ENCODE measurements at regions not wholly inside any gene's neighbourhood (a gene's known extent, or its start where the extent isn't known, plus 50 kb on each side); places are given as distances from the start of the nearest gene placed in this dataset.

GRCh38 chr2:129752176-129752575 lies 227.3 kb upstream of the RAB6C start:
- H3K36me3 ChIP-seq (ENCODE audit: control insufficient read depth in 2 of 2, insufficient read depth in 2 of 2, low read length in 1 of 2), result no peaks in the 10 kb centered on the region
- H3K27ac ChIP-seq (ENCODE audit: low read depth in 2 of 2, low read length in 1 of 2), result no peak overlapping the region
- H3K4me1 ChIP-seq (ENCODE audit: control insufficient read depth in 2 of 2, insufficient read depth in 2 of 2, low read length in 1 of 2), result peaks cover 0 to 11% of the 10 kb centered on the region in 2 donors
- H3K4me3 ChIP-seq (ENCODE audit: low read depth in 1 of 2, low read length in 2 of 2), result no peak overlapping the region
- 55 to 71% methylated on average over 3 of the region's 3 CpGs for WGBS, 2 donors
- H3K27me3 ChIP-seq (ENCODE audit: control insufficient read depth in 1 of 2, insufficient read depth in 2 of 2, low read length in 2 of 2), result no peaks in the 10 kb centered on the region
- H3K9me3 ChIP-seq (ENCODE audit: control insufficient read depth in 2 of 2, insufficient read depth in 1 of 2, low read depth in 1 of 2, low read length in 1 of 2), result no peaks in the 10 kb centered on the region

GRCh38 chr2:129752686-129753085 lies 226.8 kb upstream of the RAB6C start:
- H3K27me3 ChIP-seq (ENCODE audit: control insufficient read depth in 1 of 2, insufficient read depth in 2 of 2, low read length in 2 of 2), result no peaks in the 10 kb centered on the region
- peaks cover 0 to 11% of the 10 kb centered on the region in 2 donors for H3K4me1 ChIP-seq (ENCODE audit: control insufficient read depth in 2 of 2, insufficient read depth in 2 of 2, low read length in 1 of 2)
- H3K27ac ChIP-seq (ENCODE audit: low read depth in 2 of 2, low read length in 1 of 2), result no peak overlapping the region
- no peak overlapping the region for H3K4me3 ChIP-seq (ENCODE audit: low read depth in 1 of 2, low read length in 2 of 2)
- H3K36me3 ChIP-seq (ENCODE audit: control insufficient read depth in 2 of 2, insufficient read depth in 2 of 2, low read length in 1 of 2), result no peaks in the 10 kb centered on the region
- no peaks in the 10 kb centered on the region for H3K9me3 ChIP-seq (ENCODE audit: control insufficient read depth in 2 of 2, insufficient read depth in 1 of 2, low read depth in 1 of 2, low read length in 1 of 2)
- WGBS, 2 donors, result 92% methylated on average over 10 of the region's 10 CpGs

GRCh38 chr2:129753261-129753660 lies 226.2 kb upstream of the RAB6C start:
- Histone ChIP-seq H3K27me3 (ENCODE audit: control insufficient read depth in 1 of 2, insufficient read depth in 2 of 2, low read length in 2 of 2) (no peaks in the 10 kb centered on the region), H3K4me1 (ENCODE audit: control insufficient read depth in 2 of 2, insufficient read depth in 2 of 2, low read length in 1 of 2) (peaks cover 0 to 8% of the 10 kb centered on the region in 2 donors), H3K36me3 (ENCODE audit: control insufficient read depth in 2 of 2, insufficient read depth in 2 of 2, low read length in 1 of 2) (no peaks in the 10 kb centered on the region), H3K9me3 (ENCODE audit: control insufficient read depth in 2 of 2, insufficient read depth in 1 of 2, low read depth in 1 of 2, low read length in 1 of 2) (no peaks in the 10 kb centered on the region), H3K27ac (ENCODE audit: low read depth in 2 of 2, low read length in 1 of 2) (no peak overlapping the region), H3K4me3 (ENCODE audit: low read depth in 1 of 2, low read length in 2 of 2) (no peak overlapping the region)
- 83 to 86% methylated on average over 8 of the region's 8 CpGs for WGBS, 2 donors

GRCh38 chr2:129754421-129754820 lies 225.0 kb upstream of the RAB6C start:
- Histone ChIP-seq H3K9me3 (ENCODE audit: control insufficient read depth in 2 of 2, insufficient read depth in 1 of 2, low read depth in 1 of 2, low read length in 1 of 2) (no peaks in the 10 kb centered on the region), H3K27me3 (ENCODE audit: control insufficient read depth in 1 of 2, insufficient read depth in 2 of 2, low read length in 2 of 2) (no peaks in the 10 kb centered on the region), H3K27ac (ENCODE audit: low read depth in 2 of 2, low read length in 1 of 2) (no peak overlapping the region), H3K36me3 (ENCODE audit: control insufficient read depth in 2 of 2, insufficient read depth in 2 of 2, low read length in 1 of 2) (no peaks in the 10 kb centered on the region), H3K4me1 (ENCODE audit: control insufficient read depth in 2 of 2, insufficient read depth in 2 of 2, low read length in 1 of 2) (peaks cover 0 to 12% of the 10 kb centered on the region in 2 donors), H3K4me3 (ENCODE audit: low read depth in 1 of 2, low read length in 2 of 2) (no peak overlapping the region)
- WGBS, 2 donors, result 90 to 92% methylated on average over 14 of the region's 14 CpGs

GRCh38 chr2:129754831-129755230 lies 224.6 kb upstream of the RAB6C start:
- Histone ChIP-seq H3K27me3 (ENCODE audit: control insufficient read depth in 1 of 2, insufficient read depth in 2 of 2, low read length in 2 of 2) (no peaks in the 10 kb centered on the region), H3K4me3 (ENCODE audit: low read depth in 1 of 2, low read length in 2 of 2) (no peak overlapping the region), H3K27ac (ENCODE audit: low read depth in 2 of 2, low read length in 1 of 2) (no peak overlapping the region), H3K9me3 (ENCODE audit: control insufficient read depth in 2 of 2, insufficient read depth in 1 of 2, low read depth in 1 of 2, low read length in 1 of 2) (no peaks in the 10 kb centered on the region), H3K4me1 (ENCODE audit: control insufficient read depth in 2 of 2, insufficient read depth in 2 of 2, low read length in 1 of 2) (peaks cover 0 to 15% of the 10 kb centered on the region in 2 donors), H3K36me3 (ENCODE audit: control insufficient read depth in 2 of 2, insufficient read depth in 2 of 2, low read length in 1 of 2) (no peaks in the 10 kb centered on the region)
- WGBS, 2 donors, result 78 to 79% methylated on average over 6 of the region's 6 CpGs

GRCh38 chr2:129755786-129756185 lies 223.7 kb upstream of the RAB6C start:
- Histone ChIP-seq H3K27me3 (ENCODE audit: control insufficient read depth in 1 of 2, insufficient read depth in 2 of 2, low read length in 2 of 2) (no peaks in the 10 kb centered on the region), H3K36me3 (ENCODE audit: control insufficient read depth in 2 of 2, insufficient read depth in 2 of 2, low read length in 1 of 2) (no peaks in the 10 kb centered on the region), H3K27ac (ENCODE audit: low read depth in 2 of 2, low read length in 1 of 2) (no peak overlapping the region), H3K4me1 (ENCODE audit: control insufficient read depth in 2 of 2, insufficient read depth in 2 of 2, low read length in 1 of 2) (peaks cover 0 to 15% of the 10 kb centered on the region in 2 donors), H3K9me3 (ENCODE audit: control insufficient read depth in 2 of 2, insufficient read depth in 1 of 2, low read depth in 1 of 2, low read length in 1 of 2) (no peaks in the 10 kb centered on the region), H3K4me3 (ENCODE audit: low read depth in 1 of 2, low read length in 2 of 2) (no peak overlapping the region)
- WGBS, 2 donors, result 93% methylated on average over 7 of the region's 7 CpGs

- Histone ChIP-seq H3K4me1 (ENCODE audit: control insufficient read depth in 2 of 2, insufficient read depth in 2 of 2, low read length in 1 of 2) (peaks cover 0 to 15% of the 10 kb centered on the region in 2 donors), H3K27me3 (ENCODE audit: control insufficient read depth in 1 of 2, insufficient read depth in 2 of 2, low read length in 2 of 2) (no peaks in the 10 kb centered on the region), H3K9me3 (ENCODE audit: control insufficient read depth in 2 of 2, insufficient read depth in 1 of 2, low read depth in 1 of 2, low read length in 1 of 2) (no peaks in the 10 kb centered on the region), H3K27ac (ENCODE audit: low read depth in 2 of 2, low read length in 1 of 2) (no peak overlapping the region), H3K36me3 (ENCODE audit: control insufficient read depth in 2 of 2, insufficient read depth in 2 of 2, low read length in 1 of 2) (no peaks in the 10 kb centered on the region), H3K4me3 (ENCODE audit: low read depth in 1 of 2, low read length in 2 of 2) (no peak overlapping the region)
- WGBS, 2 donors, result 86 to 90% methylated on average over 7 of the region's 7 CpGs
Observed at GRCh38 chr2:129756276-129756675, 223.2 kb upstream of the RAB6C start.

- Histone ChIP-seq H3K27ac (ENCODE audit: low read depth in 2 of 2, low read length in 1 of 2) (no peak overlapping the region), H3K27me3 (ENCODE audit: control insufficient read depth in 1 of 2, insufficient read depth in 2 of 2, low read length in 2 of 2) (no peaks in the 10 kb centered on the region), H3K36me3 (ENCODE audit: control insufficient read depth in 2 of 2, insufficient read depth in 2 of 2, low read length in 1 of 2) (no peaks in the 10 kb centered on the region), H3K9me3 (ENCODE audit: control insufficient read depth in 2 of 2, insufficient read depth in 1 of 2, low read depth in 1 of 2, low read length in 1 of 2) (no peaks in the 10 kb centered on the region), H3K4me1 (ENCODE audit: control insufficient read depth in 2 of 2, insufficient read depth in 2 of 2, low read length in 1 of 2) (peaks cover 0 to 15% of the 10 kb centered on the region in 2 donors), H3K4me3 (ENCODE audit: low read depth in 1 of 2, low read length in 2 of 2) (no peak overlapping the region)
- WGBS, 2 donors, result 91% methylated on average over 9 of the region's 9 CpGs
Observed at GRCh38 chr2:129757366-129757914, 222.0 kb upstream of the RAB6C start.

GRCh38 chr2:129757915-129758783 lies 221.3 kb upstream of the RAB6C start:
- WGBS, 2 donors, result 17 to 28% methylated on average over 15 of the region's 15 CpGs
- H3K36me3 ChIP-seq (ENCODE audit: control insufficient read depth in 2 of 2, insufficient read depth in 2 of 2, low read length in 1 of 2), result no peaks in the 10 kb centered on the region
- H3K9me3 ChIP-seq (ENCODE audit: control insufficient read depth in 2 of 2, insufficient read depth in 1 of 2, low read depth in 1 of 2, low read length in 1 of 2), result no peaks in the 10 kb centered on the region
- no peaks in the 10 kb centered on the region for H3K27me3 ChIP-seq (ENCODE audit: control insufficient read depth in 1 of 2, insufficient read depth in 2 of 2, low read length in 2 of 2)
- H3K4me1 ChIP-seq (ENCODE audit: control insufficient read depth in 2 of 2, insufficient read depth in 2 of 2, low read length in 1 of 2), result peaks cover 0 to 15% of the 10 kb centered on the region in 2 donors
- H3K27ac ChIP-seq (ENCODE audit: low read depth in 2 of 2, low read length in 1 of 2), result no peak overlapping the region
- peak overlapping the region; percentile 4 to 40 for H3K4me3 ChIP-seq (ENCODE audit: low read depth in 1 of 2, low read length in 2 of 2)
